ENCODE measurements at regions not wholly inside any gene's neighbourhood (a gene's known extent, or its start where the extent isn't known, plus 50 kb on each side); places are given as distances from the start of the nearest gene placed in this dataset.
A peak's percentile ranks its signal among the peaks of the same experiment; 100 is the strongest.

DNA sequence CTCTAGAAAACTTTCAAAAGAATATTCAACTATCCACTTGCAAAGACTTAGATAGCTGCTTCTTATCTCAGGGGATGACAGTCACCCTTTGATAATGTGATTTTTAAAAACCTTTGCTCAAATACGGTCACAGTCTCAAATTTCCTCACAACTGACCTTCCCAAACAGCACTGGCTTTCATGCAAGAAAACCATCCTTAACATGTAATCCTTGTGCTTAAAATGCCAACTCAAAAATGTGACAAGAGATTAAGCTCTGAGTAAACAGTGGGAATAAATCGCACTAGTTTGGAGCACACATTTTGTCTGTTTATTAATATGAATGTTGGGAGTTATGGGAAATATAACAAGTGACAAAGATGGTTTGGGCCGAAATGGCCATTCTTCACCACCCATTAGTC, 87.5 kb upstream of the CCBE1 start:
- intact Hi-C loops (cut with DNase I): no loop called here
- Histone ChIP-seq H3K9me3 (ENCODE audit: control insufficient read depth in 2 of 3, insufficient read depth in 1 of 3, low read length in 3 of 3) (no peaks in the 10 kb centered on the region), H3K9ac (ENCODE audit: low read length in 3 of 3) (no peak overlapping the region), H3K4me3 (ENCODE audit: low read length in 3 of 3) (no peak overlapping the region), H3K4me1 (ENCODE audit: control insufficient read depth in 2 of 3, insufficient read depth in 2 of 3, low read depth in 1 of 3, low read length in 3 of 3) (no peaks in the 10 kb centered on the region), H3K27me3 (ENCODE audit: control insufficient read depth, insufficient read depth, low read length) (no peaks in the 10 kb centered on the region), H3K36me3 (ENCODE audit: control insufficient read depth in 2 of 3, insufficient read depth in 3 of 3, low read length in 3 of 3) (no peaks in the 10 kb centered on the region), H3K27ac (ENCODE audit: low read depth in 2 of 2, low read length in 2 of 2) (no peak overlapping the region)
- no peak for FAIRE-seq
- TF ChIP-seq, protein P1, sequence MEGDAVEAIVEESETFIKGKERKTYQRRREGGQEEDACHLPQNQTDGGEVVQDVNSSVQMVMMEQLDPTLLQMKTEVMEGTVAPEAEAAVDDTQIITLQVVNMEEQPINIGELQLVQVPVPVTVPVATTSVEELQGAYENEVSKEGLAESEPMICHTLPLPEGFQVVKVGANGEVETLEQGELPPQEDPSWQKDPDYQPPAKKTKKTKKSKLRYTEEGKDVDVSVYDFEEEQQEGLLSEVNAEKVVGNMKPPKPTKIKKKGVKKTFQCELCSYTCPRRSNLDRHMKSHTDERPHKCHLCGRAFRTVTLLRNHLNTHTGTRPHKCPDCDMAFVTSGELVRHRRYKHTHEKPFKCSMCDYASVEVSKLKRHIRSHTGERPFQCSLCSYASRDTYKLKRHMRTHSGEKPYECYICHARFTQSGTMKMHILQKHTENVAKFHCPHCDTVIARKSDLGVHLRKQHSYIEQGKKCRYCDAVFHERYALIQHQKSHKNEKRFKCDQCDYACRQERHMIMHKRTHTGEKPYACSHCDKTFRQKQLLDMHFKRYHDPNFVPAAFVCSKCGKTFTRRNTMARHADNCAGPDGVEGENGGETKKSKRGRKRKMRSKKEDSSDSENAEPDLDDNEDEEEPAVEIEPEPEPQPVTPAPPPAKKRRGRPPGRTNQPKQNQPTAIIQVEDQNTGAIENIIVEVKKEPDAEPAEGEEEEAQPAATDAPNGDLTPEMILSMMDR (IDR thresholded peaks at IDR 0.05; ENCODE audit: borderline replicate concordance, extremely low read depth, insufficient read depth): no peak
- no peak for DNase-seq

DNA sequence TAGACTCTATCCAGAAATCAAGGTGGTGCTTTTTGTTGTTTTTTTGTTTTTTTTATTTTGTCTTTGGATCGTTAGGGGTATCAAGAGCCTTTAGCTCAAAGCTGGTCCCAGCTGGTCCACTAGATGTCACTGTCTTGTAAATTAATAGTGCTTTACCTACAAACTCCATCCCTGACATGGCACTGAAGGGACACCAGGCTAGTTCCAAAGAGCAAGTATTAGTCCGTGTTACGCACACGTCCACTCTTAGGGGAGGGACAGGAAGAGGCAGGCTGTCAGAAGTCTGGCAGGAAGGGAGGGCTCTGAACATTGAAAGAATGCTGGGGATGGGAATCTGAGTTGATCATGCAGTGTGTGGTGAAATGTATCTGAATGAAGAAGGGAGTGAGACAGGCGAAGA, 85.9 kb upstream of the CCBE1 start:
- H3K27me3 ChIP-seq (ENCODE audit: control insufficient read depth, insufficient read depth, low read length): no peaks in the 10 kb centered on the region
- intact Hi-C loops (cut with DNase I): no loop called here
- H3K27ac ChIP-seq (ENCODE audit: low read depth in 2 of 2, low read length in 2 of 2): no peak overlapping the region
- no peaks in the 10 kb centered on the region for H3K9me3 ChIP-seq (ENCODE audit: control insufficient read depth in 2 of 3, insufficient read depth in 1 of 3, low read length in 3 of 3)
- DNase-seq (peak in 4 of 5 donors; percentile 38 to 69 (median 50)), FAIRE-seq (no peak)
- TF ChIP-seq, protein P1 (IDR thresholded peaks at IDR 0.05; ENCODE audit: borderline replicate concordance, extremely low read depth, insufficient read depth): peak; percentile 16
- no peaks in the 10 kb centered on the region for H3K36me3 ChIP-seq (ENCODE audit: control insufficient read depth in 2 of 3, insufficient read depth in 3 of 3, low read length in 3 of 3)
- no peak overlapping the region for H3K4me3 ChIP-seq (ENCODE audit: low read length in 3 of 3)
- H3K9ac ChIP-seq (ENCODE audit: low read length in 3 of 3): no peak overlapping the region
- no peaks in the 10 kb centered on the region for H3K4me1 ChIP-seq (ENCODE audit: control insufficient read depth in 2 of 3, insufficient read depth in 2 of 3, low read depth in 1 of 3, low read length in 3 of 3)

GRCh38 chr18:59779979-59780378, 82.8 kb upstream of the CCBE1 start:
- Histone ChIP-seq H3K27ac (ENCODE audit: low read depth in 2 of 2, low read length in 2 of 2) (no peak overlapping the region), H3K9me3 (ENCODE audit: control insufficient read depth in 2 of 3, insufficient read depth in 1 of 3, low read length in 3 of 3) (no peaks in the 10 kb centered on the region), H3K27me3 (ENCODE audit: control insufficient read depth, insufficient read depth, low read length) (no peaks in the 10 kb centered on the region), H3K9ac (ENCODE audit: low read length in 3 of 3) (no peak overlapping the region), H3K4me1 (ENCODE audit: control insufficient read depth in 2 of 3, insufficient read depth in 2 of 3, low read depth in 1 of 3, low read length in 3 of 3) (no peaks in the 10 kb centered on the region), H3K4me3 (ENCODE audit: low read length in 3 of 3) (no peak overlapping the region), H3K36me3 (ENCODE audit: control insufficient read depth in 2 of 3, insufficient read depth in 3 of 3, low read length in 3 of 3) (no peaks in the 10 kb centered on the region)
- TF ChIP-seq, protein P1 (IDR thresholded peaks at IDR 0.05; ENCODE audit: borderline replicate concordance, extremely low read depth, insufficient read depth): no peak
- FAIRE-seq (no peak), DNase-seq (no peak)
- intact Hi-C loops (cut with DNase I): no loop called here

DNA sequence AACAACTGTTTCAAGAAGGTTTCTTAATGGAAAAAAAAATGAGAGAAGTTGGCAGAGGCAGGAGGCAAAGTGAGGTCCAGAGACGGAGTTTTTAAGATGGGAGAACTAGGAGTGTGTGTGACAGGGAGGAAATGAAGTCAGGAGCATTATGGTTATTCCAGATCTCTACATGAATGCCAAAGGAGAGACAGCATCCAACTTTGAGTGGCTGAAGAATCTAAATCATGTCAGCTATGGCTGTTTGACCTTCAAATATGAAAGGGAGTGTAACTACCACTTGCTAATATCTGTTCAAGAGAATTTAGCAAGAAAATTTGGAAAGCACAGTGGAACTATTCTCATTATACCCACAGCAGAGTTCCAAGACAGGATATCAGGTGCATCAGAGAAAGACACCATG, 81.2 kb upstream of the CCBE1 start:
- no peak overlapping the region for H3K27ac ChIP-seq (ENCODE audit: low read depth in 2 of 2, low read length in 2 of 2)
- H3K9me3 ChIP-seq (ENCODE audit: control insufficient read depth in 2 of 3, insufficient read depth in 1 of 3, low read length in 3 of 3): no peaks in the 10 kb centered on the region
- no peak overlapping the region for H3K4me3 ChIP-seq (ENCODE audit: low read length in 3 of 3)
- no peak overlapping the region for H3K9ac ChIP-seq (ENCODE audit: low read length in 3 of 3)
- intact Hi-C loops (cut with DNase I): no loop called here
- FAIRE-seq (no peak), DNase-seq (no peak)
- H3K4me1 ChIP-seq (ENCODE audit: control insufficient read depth in 2 of 3, insufficient read depth in 2 of 3, low read depth in 1 of 3, low read length in 3 of 3): no peaks in the 10 kb centered on the region
- TF ChIP-seq, protein P1 (IDR thresholded peaks at IDR 0.05; ENCODE audit: borderline replicate concordance, extremely low read depth, insufficient read depth): no peak
- no peaks in the 10 kb centered on the region for H3K36me3 ChIP-seq (ENCODE audit: control insufficient read depth in 2 of 3, insufficient read depth in 3 of 3, low read length in 3 of 3)
- no peaks in the 10 kb centered on the region for H3K27me3 ChIP-seq (ENCODE audit: control insufficient read depth, insufficient read depth, low read length)
